ENCODE measurements at regions not wholly inside any gene's neighbourhood (a gene's known extent, or its start where the extent isn't known, plus 50 kb on each side); places are given as distances from the start of the nearest gene placed in this dataset.

GRCh38 chr11:70843906-70844305 lies 408.5 kb downstream of the SHANK2 start:
- H3K4me1 Mint-ChIP-seq = peaks cover 7% of the 10 kb centered on the region
- no peak for TF ChIP-seq CTCF (IDR thresholded peaks at IDR 0.05)
- TF ChIP-seq EZH2 (IDR thresholded peaks at IDR 0.05) = no peak
- TF ChIP-seq EZH2phosphoT487 (IDR thresholded peaks at IDR 0.05) = no peak

GRCh38 chr11:70844387-70844786 lies 408.0 kb downstream of the SHANK2 start:
- Histone ChIP-seq H3F3A (ENCODE audit: low read depth) (no peaks in the 10 kb centered on the region), H3K4me2 (no peak overlapping the region), H4K20me1 (ENCODE audit: low read depth) (no peaks in the 10 kb centered on the region), H3K36me3 (no peaks in the 10 kb centered on the region), H3K27me3 (no peaks in the 10 kb centered on the region), H3K9me3 (ENCODE audit: low read depth) (no peaks in the 10 kb centered on the region), H3K27ac (no peak overlapping the region), H3K4me1 (peaks cover 8% of the 10 kb centered on the region), H2AFZ (replicated peaks) (no peak overlapping the region), H3K9ac (no peak overlapping the region), H3K4me3 (no peak overlapping the region), H3K79me2 (ENCODE audit: low read depth) (no peaks in the 10 kb centered on the region)
- DNase-seq (ENCODE audit: low spot score) = no peak
- no peaks in the 10 kb centered on the region for H3K36me3 Mint-ChIP-seq
- H3K9me3 Mint-ChIP-seq = no peaks in the 10 kb centered on the region
- no peak for TF ChIP-seq CTCF (IDR thresholded peaks at IDR 0.05)
- TF ChIP-seq EZH2 (IDR thresholded peaks at IDR 0.05) = no peak
- TF ChIP-seq EZH2phosphoT487 (IDR thresholded peaks at IDR 0.05) = no peak
- H3K27me3 Mint-ChIP-seq (ENCODE audit: insufficient read depth, low read depth) = peaks cover 6% of the 10 kb centered on the region
- H3K27ac Mint-ChIP-seq = no peak overlapping the region
- H3K4me3 Mint-ChIP-seq = no peak overlapping the region
- peaks cover 7% of the 10 kb centered on the region for H3K4me1 Mint-ChIP-seq

More at GRCh38 chr11:70843906-70844305, 408.5 kb downstream of the SHANK2 start:
- Histone ChIP-seq H3K9ac (no peak overlapping the region), H4K20me1 (ENCODE audit: low read depth) (no peaks in the 10 kb centered on the region), H2AFZ (replicated peaks) (no peak overlapping the region), H3K79me2 (ENCODE audit: low read depth) (no peaks in the 10 kb centered on the region), H3K27ac (no peak overlapping the region), H3K9me3 (ENCODE audit: low read depth) (no peaks in the 10 kb centered on the region), H3K4me2 (no peak overlapping the region), H3K4me1 (peaks cover 8% of the 10 kb centered on the region), H3F3A (ENCODE audit: low read depth) (no peaks in the 10 kb centered on the region), H3K4me3 (no peak overlapping the region), H3K36me3 (no peaks in the 10 kb centered on the region), H3K27me3 (no peaks in the 10 kb centered on the region)
- peaks cover 6% of the 10 kb centered on the region for H3K27me3 Mint-ChIP-seq (ENCODE audit: insufficient read depth, low read depth)
- no peak for DNase-seq (ENCODE audit: low spot score)
- H3K4me3 Mint-ChIP-seq = no peak overlapping the region
- peak overlapping the region; percentile 66 for H3K27ac Mint-ChIP-seq
- no peaks in the 10 kb centered on the region for H3K36me3 Mint-ChIP-seq
- H3K9me3 Mint-ChIP-seq = no peaks in the 10 kb centered on the region

- Histone ChIP-seq H3K4me1 (peaks cover 8% of the 10 kb centered on the region), H3F3A (ENCODE audit: low read depth) (no peaks in the 10 kb centered on the region), H3K4me3 (no peak overlapping the region), H3K9ac (no peak overlapping the region), H3K27ac (no peak overlapping the region), H2AFZ (replicated peaks) (no peak overlapping the region), H3K4me2 (no peak overlapping the region), H3K27me3 (no peaks in the 10 kb centered on the region), H3K79me2 (ENCODE audit: low read depth) (no peaks in the 10 kb centered on the region), H3K36me3 (no peaks in the 10 kb centered on the region), H4K20me1 (ENCODE audit: low read depth) (no peaks in the 10 kb centered on the region), H3K9me3 (ENCODE audit: low read depth) (no peaks in the 10 kb centered on the region)
- Mint-ChIP-seq H3K4me1 (peaks cover 7% of the 10 kb centered on the region), H3K27me3 (ENCODE audit: insufficient read depth, low read depth) (peaks cover 6% of the 10 kb centered on the region), H3K4me3 (no peak overlapping the region), H3K9me3 (no peaks in the 10 kb centered on the region), H3K27ac (peak overlapping the region; percentile 43), H3K36me3 (no peaks in the 10 kb centered on the region)
- TF ChIP-seq CTCF (IDR thresholded peaks at IDR 0.05) (no peak), EZH2 (IDR thresholded peaks at IDR 0.05) (no peak), EZH2phosphoT487 (IDR thresholded peaks at IDR 0.05) (no peak)
- DNase-seq (ENCODE audit: low spot score) = no peak
Observed at GRCh38 chr11:70845591-70846041, 406.8 kb downstream of the SHANK2 start.

Measured in neural progenitor cell (in vitro differentiated cells).